RWPE2 (cell line): ENCODE measurements at regions not wholly inside any gene's neighbourhood (a gene's known extent, or its start where the extent isn't known, plus 50 kb on each side); places are given as distances from the start of the nearest gene placed in this dataset.

Experiments used
- ATAC-seq: fragments of 200-7000 bp; cut with Tn5 transposase; 3 replicates; pipeline ENCODE4 v1.9.1; 2021; ENCODE audit warnings: low read depth
- DNase-seq: peaks from one replicate; pipeline ENCODE4 v3.0.0-alpha.2; 2020; ENCODE audit warnings: low spot score
- H3K27ac ChIP-seq: fragments of 450-650 bp; 2 replicates; pipeline ENCODE4 v1.5.1; 2017; ENCODE audit warnings: mild to moderate bottlenecking; ENCODE audit not compliant: poor library complexity, severe bottlenecking
- H3K27me3 ChIP-seq: fragments of 250-450 bp; sonication (Bioruptor Pico); 2 replicates; pipeline ENCODE4 v1.5.1; 2021; ENCODE audit warnings: mild to moderate bottlenecking, moderate library complexity; ENCODE audit not compliant: insufficient read depth, poor library complexity, severe bottlenecking
- H3K36me3 ChIP-seq: fragments of 250-450 bp; sonication (Bioruptor Pico); 2 replicates; pipeline ENCODE4 v1.5.1; 2020; ENCODE audit warnings: low read depth, mild to moderate bottlenecking, moderate library complexity
- H3K4me1 ChIP-seq: fragments of 250-450 bp; sonication (Bioruptor Pico); 2 replicates; pipeline ENCODE4 v1.5.1; 2021; ENCODE audit warnings: mild to moderate bottlenecking, moderate library complexity; ENCODE audit not compliant: insufficient read depth, poor library complexity, severe bottlenecking
- H3K4me3 ChIP-seq: fragments of 250-450 bp; sonication (Bioruptor Pico); 2 replicates; pipeline ENCODE4 v1.5.1; 2021; ENCODE audit warnings: mild to moderate bottlenecking, moderate library complexity; ENCODE audit not compliant: severe bottlenecking
- H3K9me3 ChIP-seq: fragments of 250-450 bp; sonication (Bioruptor Pico); 2 replicates; pipeline ENCODE4 v1.5.1; 2021; ENCODE audit warnings: mild to moderate bottlenecking, moderate library complexity; ENCODE audit not compliant: severe bottlenecking
- CTCF ChIP-seq: fragments of 450-650 bp; IDR thresholded peaks from one replicate; pipeline ENCODE4 v1.5.1; 2017; ENCODE audit warnings: mild to moderate bottlenecking, moderate library complexity; ENCODE audit not compliant: poor library complexity, severe bottlenecking

DNA sequence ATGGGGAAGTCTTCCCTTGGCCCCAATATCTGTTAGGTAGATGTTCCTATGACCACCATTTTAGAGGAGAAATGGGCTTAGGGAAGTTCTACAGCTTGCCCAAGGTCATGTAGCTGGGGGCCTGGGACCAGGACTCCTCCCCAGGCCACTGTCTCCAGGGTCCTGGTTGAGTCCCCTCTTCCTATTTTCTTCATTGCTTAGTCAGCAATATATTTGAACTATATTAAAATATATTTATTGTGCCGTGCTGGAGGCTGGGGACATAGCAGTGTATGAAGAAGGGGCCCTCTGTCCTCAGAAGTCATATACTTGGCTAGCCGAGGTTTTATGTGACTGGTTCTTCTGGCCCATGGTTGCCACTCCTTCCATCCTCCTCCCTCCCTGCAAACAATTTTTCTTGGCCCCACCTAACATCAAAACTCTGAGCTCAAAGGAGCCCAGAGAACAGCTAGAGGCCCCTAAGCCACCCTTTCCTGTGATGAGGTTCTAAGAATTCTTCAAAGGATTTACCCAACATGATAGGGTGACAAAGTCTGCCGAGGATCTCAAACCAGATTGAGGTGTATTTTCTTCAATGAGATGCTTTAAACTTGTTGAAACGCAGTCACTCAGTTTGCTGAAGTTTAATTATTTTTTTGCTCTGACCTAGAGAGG, 121.2 kb upstream of the RASGRP1 start:
- no peak overlapping the region for H3K27ac ChIP-seq
- H3K36me3 ChIP-seq: no peaks in the 10 kb centered on the region
- no peak for TF ChIP-seq CTCF
- no peaks in the 10 kb centered on the region for H3K9me3 ChIP-seq
- H3K27me3 ChIP-seq: no peaks in the 10 kb centered on the region
- no peak for ATAC-seq
- peaks cover 5% of the 10 kb centered on the region for H3K4me1 ChIP-seq
- no peak for DNase-seq
- no peak overlapping the region for H3K4me3 ChIP-seq

GRCh38 chr15:38687340-38687739, 122.7 kb upstream of the RASGRP1 start:
- Histone ChIP-seq H3K4me1 (peaks cover 5% of the 10 kb centered on the region), H3K27ac (no peak overlapping the region)
- no peak for TF ChIP-seq CTCF

DNA sequence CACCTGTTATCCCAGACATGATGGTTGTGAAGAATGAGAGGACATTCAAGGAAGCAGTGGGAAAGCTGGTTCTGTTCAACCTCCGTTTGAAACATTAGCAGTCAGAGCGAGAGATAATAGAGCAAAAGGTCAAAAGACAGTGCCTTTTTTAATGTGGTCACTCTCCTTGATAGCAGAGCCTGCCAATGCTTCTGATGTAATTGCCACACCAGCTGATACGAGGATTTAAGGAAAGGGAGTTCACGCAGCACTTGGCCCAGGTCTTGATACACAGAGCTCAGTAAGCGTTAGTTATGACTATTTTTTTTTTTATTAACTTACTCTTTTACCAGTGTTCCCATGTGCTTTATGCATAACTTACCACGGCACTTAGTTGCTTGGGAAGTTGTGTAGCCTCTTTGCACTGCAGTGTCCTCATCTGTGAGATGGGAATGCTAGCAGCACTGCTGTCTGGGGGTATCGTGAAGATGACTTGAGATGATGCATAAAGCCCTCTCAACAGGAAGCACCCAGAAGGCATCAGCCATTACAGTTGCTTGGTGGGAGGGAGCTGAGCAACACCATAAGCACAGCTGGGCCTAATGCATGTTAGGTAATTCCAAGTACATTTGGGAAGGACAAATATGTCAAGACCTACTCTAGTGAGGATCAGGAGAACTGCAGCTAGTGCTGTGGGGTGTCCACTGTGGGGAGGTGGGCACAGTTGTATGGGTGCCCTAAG, 123.3 kb upstream of the RASGRP1 start:
- no peak for TF ChIP-seq CTCF
- DNase-seq (no peak), ATAC-seq (no peak)
- Histone ChIP-seq H3K36me3 (no peaks in the 10 kb centered on the region), H3K27me3 (no peaks in the 10 kb centered on the region), H3K27ac (no peak overlapping the region), H3K4me1 (peaks cover 5% of the 10 kb centered on the region), H3K4me3 (no peak overlapping the region), H3K9me3 (no peaks in the 10 kb centered on the region)

More at GRCh38 chr15:38687340-38687739, 122.7 kb upstream of the RASGRP1 start:
- no peaks in the 10 kb centered on the region for H3K27me3 ChIP-seq
- no peak for ATAC-seq
- H3K36me3 ChIP-seq: no peaks in the 10 kb centered on the region
- no peak overlapping the region for H3K4me3 ChIP-seq
- DNase-seq: no peak
- no peaks in the 10 kb centered on the region for H3K9me3 ChIP-seq

DNA sequence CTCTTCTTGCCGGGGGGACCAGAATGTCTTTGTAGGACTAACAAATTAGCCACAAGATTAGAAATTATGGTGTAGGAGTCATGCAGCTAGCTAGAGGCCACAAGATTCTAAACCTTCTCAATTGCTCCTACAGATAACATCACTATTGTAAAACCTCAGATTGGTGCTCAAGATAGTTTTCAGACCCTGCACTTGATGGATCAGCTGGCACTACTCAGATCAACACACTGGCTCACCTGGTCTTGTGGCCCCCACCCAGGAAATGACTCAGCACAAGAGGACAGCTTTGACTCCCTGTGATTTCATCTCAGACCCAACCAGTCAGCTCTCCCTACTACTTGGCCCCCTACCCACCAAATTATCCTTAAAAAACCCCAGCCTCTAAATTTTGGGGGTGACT, 124.1 kb upstream of the RASGRP1 start:
- H3K27ac ChIP-seq: no peak overlapping the region

More for the DNA sequence above, 124.1 kb upstream of the RASGRP1 start:
- ATAC-seq (peak; percentile 46; the same call in 2 of the 3 replicates), DNase-seq (no peak)
- Histone ChIP-seq H3K36me3 (no peaks in the 10 kb centered on the region), H3K4me3 (no peak overlapping the region), H3K27me3 (no peaks in the 10 kb centered on the region), H3K4me1 (peaks cover 5% of the 10 kb centered on the region), H3K9me3 (no peaks in the 10 kb centered on the region)
- no peak for TF ChIP-seq CTCF
